GM23338 (cell line): ENCODE measurements at regions not wholly inside any gene's neighbourhood (a gene's known extent, or its start where the extent isn't known, plus 50 kb on each side); places are given as distances from the start of the nearest gene placed in this dataset.

Experiments
- ATAC-seq: fragments of 200-7000 bp; cut with Tn5 transposase; 3 replicates; pipeline ENCODE4 v1.9.1; 2020
- DNase-seq: peaks from one replicate; pipeline ENCODE4 v3.0.0-alpha.2; 2015; ENCODE audit warnings: low spot score
- H2AFZ ChIP-seq: fragments of 200-600 bp; sonication (generic); 2 replicates; pipeline ENCODE4 v1.8.0; 2016; ENCODE audit warnings: antibody characterized with exemption, mild to moderate bottlenecking, moderate library complexity
- H3F3A ChIP-seq: fragments of 200-600 bp; sonication (generic); replicated peaks from 2 replicates; pipeline ENCODE4 v1.8.0; 2017; ENCODE audit warnings: antibody characterized with exemption, mixed run types, low read depth
- H3K27ac ChIP-seq: fragments of 200-600 bp; sonication (generic); 2 replicates; pipeline ENCODE4 v1.6.1; 2016; ENCODE audit warnings: low read depth
- H3K27me3 ChIP-seq: fragments of 200-600 bp; sonication (generic); 2 replicates; pipeline ENCODE4 v1.8.0; 2016; ENCODE audit warnings: mild to moderate bottlenecking, mixed run types, moderate library complexity; ENCODE audit not compliant: insufficient read depth
- H3K36me3 ChIP-seq: fragments of 200-600 bp; sonication (generic); 2 replicates; pipeline ENCODE4 v1.8.0; 2016; ENCODE audit warnings: mild to moderate bottlenecking; ENCODE audit not compliant: insufficient read depth
- H3K4me1 ChIP-seq: fragments of 200-600 bp; sonication (generic); 2 replicates; pipeline ENCODE4 v1.8.0; 2016; ENCODE audit warnings: mild to moderate bottlenecking, moderate library complexity; ENCODE audit not compliant: insufficient read depth
- H3K4me2 ChIP-seq: fragments of 200-600 bp; sonication (generic); 2 replicates; pipeline ENCODE4 v1.7.1; 2017; ENCODE audit warnings: mixed run types
- H3K4me3 ChIP-seq: fragments of 200-600 bp; sonication (generic); 2 replicates; pipeline ENCODE4 v1.6.1; 2016; ENCODE audit warnings: mixed run types
- H3K79me2 ChIP-seq: fragments of 200-600 bp; sonication (generic); replicated peaks from 2 replicates; pipeline ENCODE4 v1.8.0; 2017; ENCODE audit warnings: mild to moderate bottlenecking; ENCODE audit not compliant: insufficient read depth
- H3K9me2 ChIP-seq: fragments of 200-600 bp; sonication (generic); 2 replicates; pipeline ENCODE4 v1.8.0; 2017; ENCODE audit not compliant: insufficient read depth
- H4K20me1 ChIP-seq: fragments of 200-600 bp; sonication (generic); replicated peaks from 2 replicates; pipeline ENCODE4 v1.8.0; 2017; ENCODE audit warnings: mild to moderate bottlenecking; ENCODE audit not compliant: insufficient read depth
- H3K27ac Mint-ChIP-seq: 2 replicates; pipeline ENCODE4 v1.8.0; 2020; ENCODE audit warnings: inconsistent platforms, mild to moderate bottlenecking, moderate library complexity, mixed read lengths
- H3K27me3 Mint-ChIP-seq: 3 replicates; pipeline ENCODE4 v1.8.0; 2022; ENCODE audit warnings: low read depth, mild to moderate bottlenecking, moderate library complexity, mixed read lengths, inconsistent platforms; ENCODE audit not compliant: insufficient read depth, poor library complexity
- H3K36me3 Mint-ChIP-seq: 3 replicates; pipeline ENCODE4 v1.8.0; 2021; ENCODE audit warnings: low read depth, mild to moderate bottlenecking, inconsistent platforms, moderate library complexity, mixed read lengths
- H3K4me1 Mint-ChIP-seq: 3 replicates; pipeline ENCODE4 v1.8.0; 2020; ENCODE audit warnings: mild to moderate bottlenecking, inconsistent platforms, mixed read lengths
- H3K4me3 Mint-ChIP-seq: 3 replicates; pipeline ENCODE4 v1.8.0; 2021; ENCODE audit warnings: moderate library complexity, mild to moderate bottlenecking, inconsistent platforms, mixed read lengths
- H3K9me3 Mint-ChIP-seq: 3 replicates; pipeline ENCODE4 v1.8.0; 2020; ENCODE audit warnings: moderate library complexity, mild to moderate bottlenecking, inconsistent platforms, mixed read lengths
- CREB1 ChIP-seq: fragments of 250-450 bp; sonication (Bioruptor Pico); IDR thresholded peaks from 2 replicates; pipeline ENCODE4 v1.5.0; 2020; ENCODE audit warnings: low read depth, mild to moderate bottlenecking, moderate library complexity
- ETS1 ChIP-seq: IDR thresholded peaks from 2 replicates; pipeline ENCODE4 v1.6.1; 2016; ENCODE audit warnings: antibody characterized with exemption
- JUNB ChIP-seq: IDR thresholded peaks from one replicate; pipeline ENCODE4 v1.6.1; 2016; ENCODE audit warnings: antibody characterized with exemption; ENCODE audit not compliant: unreplicated experiment
- NANOG ChIP-seq: IDR thresholded peaks from 2 replicates; pipeline ENCODE4 v1.6.1; 2016; ENCODE audit warnings: antibody characterized with exemption, borderline replicate concordance
- REST ChIP-seq: IDR thresholded peaks from one replicate; pipeline ENCODE4 v1.6.1; 2018; ENCODE audit warnings: antibody characterized with exemption; ENCODE audit not compliant: unreplicated experiment
- STAT1 ChIP-seq: IDR thresholded peaks from one replicate; pipeline ENCODE4 v1.6.1; 2016; ENCODE audit warnings: antibody characterized with exemption; ENCODE audit not compliant: unreplicated experiment
- ZNF114 ChIP-seq: fragments of 250-450 bp; sonication (Bioruptor Pico); IDR thresholded peaks from 2 replicates; pipeline ENCODE4 v1.5.0; 2020; ENCODE audit warnings: mild to moderate bottlenecking, moderate library complexity
- ZNF331 ChIP-seq: fragments of 250-450 bp; sonication (Bioruptor Pico); IDR thresholded peaks from 2 replicates; pipeline ENCODE4 v1.5.0; 2020; ENCODE audit warnings: low read depth, mild to moderate bottlenecking, moderate library complexity

- no peaks in the 10 kb centered on the region for H3K4me1 Mint-ChIP-seq
- H2AFZ ChIP-seq, result no peak overlapping the region
- no peaks in the 10 kb centered on the region for H3K36me3 ChIP-seq
- no peak overlapping the region for H3K27ac ChIP-seq
- H3K79me2 ChIP-seq, result no peaks in the 10 kb centered on the region
- H3K36me3 Mint-ChIP-seq, result peaks cover 13% of the 10 kb centered on the region
- H3K4me3 Mint-ChIP-seq, result no peak overlapping the region
- DNase-seq, result no peak
- no peaks in the 10 kb centered on the region for H3K4me1 ChIP-seq
- no peak for TF ChIP-seq JUNB
- no peak overlapping the region for H3K27ac Mint-ChIP-seq
- H3K27me3 Mint-ChIP-seq, result peaks cover 9% of the 10 kb centered on the region
- ATAC-seq, result no peak
- H4K20me1 ChIP-seq, result no peaks in the 10 kb centered on the region
- H3K27me3 ChIP-seq, result no peaks in the 10 kb centered on the region
- H3K4me2 ChIP-seq, result no peak overlapping the region
- peaks cover 84% of the 10 kb centered on the region for H3K9me3 Mint-ChIP-seq
- H3K4me3 ChIP-seq, result no peak overlapping the region
- H3K9me2 ChIP-seq, result peaks cover 6% of the 10 kb centered on the region; the same call in 1 of the 2 replicates
- peaks cover 3% of the 10 kb centered on the region; the same call in 1 of the 2 replicates for H3F3A ChIP-seq
These were observed 180.2 kb upstream of the CHL1 start for GRCh38 chr3:16366-16765.

GRCh38 chr3:20421-20820 lies 176.1 kb upstream of the CHL1 start:
- H3K4me1 Mint-ChIP-seq, result no peaks in the 10 kb centered on the region
- H2AFZ ChIP-seq, result no peak overlapping the region
- DNase-seq (no peak), ATAC-seq (no peak)
- H3K4me2 ChIP-seq, result no peak overlapping the region
- peaks cover 76% of the 10 kb centered on the region for H3K9me3 Mint-ChIP-seq
- H3K27me3 Mint-ChIP-seq, result peaks cover 4% of the 10 kb centered on the region
- no peak overlapping the region for H3K4me3 Mint-ChIP-seq
- H3K4me3 ChIP-seq, result no peak overlapping the region
- no peaks in the 10 kb centered on the region for H3K27me3 ChIP-seq
- no peak overlapping the region for H3K27ac ChIP-seq
- H3K36me3 Mint-ChIP-seq, result peaks cover 13% of the 10 kb centered on the region; the same call in 2 of the 3 replicates
- H3K9me2 ChIP-seq, result no peaks in the 10 kb centered on the region
- H3K4me1 ChIP-seq, result no peaks in the 10 kb centered on the region
- no peaks in the 10 kb centered on the region for H3K79me2 ChIP-seq
- no peaks in the 10 kb centered on the region for H3F3A ChIP-seq
- H3K27ac Mint-ChIP-seq, result no peak overlapping the region
- no peaks in the 10 kb centered on the region for H3K36me3 ChIP-seq
- H4K20me1 ChIP-seq, result no peaks in the 10 kb centered on the region
- TF ChIP-seq JUNB (no peak), REST (no peak), NANOG (no peak), ETS1 (no peak), CREB1 (CRISPR knock-in tag) (no peak), ZNF331 (no peak), ZNF114 (no peak), STAT1 (no peak)
